Immature natural killer cell (primary cell): ENCODE measurements at regions not wholly inside any gene's neighbourhood (a gene's known extent, or its start where the extent isn't known, plus 50 kb on each side); places are given as distances from the start of the nearest gene placed in this dataset.
A peak's percentile ranks its signal among the peaks of the same experiment; 100 is the strongest.

Experiments used
- DNase-seq, 3 donors: peaks; one replicate each; pipeline ENCODE4 v3.0.0; 2022; ENCODE audit warnings: mixed read lengths in 1 of 3
- H3K27ac Mint-ChIP-seq, 6 donors: one replicate each; pipeline ENCODE4 v1.8.0; 2020; ENCODE audit warnings: mixed read lengths in 6 of 6, mild to moderate bottlenecking in 5 of 6, inconsistent platforms in 4 of 6, moderate library complexity in 3 of 6
- H3K27me3 Mint-ChIP-seq, 3 donors: one replicate each; pipeline ENCODE4 v1.8.0; 2020 to 2021; ENCODE audit warnings: low read depth in 3 of 3, mild to moderate bottlenecking in 3 of 3, mixed read lengths in 3 of 3, moderate library complexity in 3 of 3, inconsistent platforms in 1 of 3
- H3K36me3 Mint-ChIP-seq, 3 donors: one replicate each; pipeline ENCODE4 v1.8.0; 2020; ENCODE audit warnings: mixed read lengths in 3 of 3, inconsistent platforms in 2 of 3, mild to moderate bottlenecking in 2 of 3
- H3K4me1 Mint-ChIP-seq, 2 donors: one replicate each; pipeline ENCODE4 v1.8.0; 2020; ENCODE audit warnings: inconsistent platforms in 2 of 2, mild to moderate bottlenecking in 2 of 2, mixed read lengths in 2 of 2, moderate library complexity in 1 of 2
- H3K4me3 Mint-ChIP-seq, 5 donors: one replicate each; pipeline ENCODE4 v1.8.0; 2020; ENCODE audit warnings: mild to moderate bottlenecking in 5 of 5, mixed read lengths in 5 of 5, inconsistent platforms in 3 of 5, moderate library complexity in 3 of 5
- H3K9me3 Mint-ChIP-seq, 6 donors: one replicate each; pipeline ENCODE4 v1.8.0; 2020; ENCODE audit warnings: mild to moderate bottlenecking in 6 of 6, mixed read lengths in 6 of 6, inconsistent platforms in 4 of 6, moderate library complexity in 3 of 6

DNA sequence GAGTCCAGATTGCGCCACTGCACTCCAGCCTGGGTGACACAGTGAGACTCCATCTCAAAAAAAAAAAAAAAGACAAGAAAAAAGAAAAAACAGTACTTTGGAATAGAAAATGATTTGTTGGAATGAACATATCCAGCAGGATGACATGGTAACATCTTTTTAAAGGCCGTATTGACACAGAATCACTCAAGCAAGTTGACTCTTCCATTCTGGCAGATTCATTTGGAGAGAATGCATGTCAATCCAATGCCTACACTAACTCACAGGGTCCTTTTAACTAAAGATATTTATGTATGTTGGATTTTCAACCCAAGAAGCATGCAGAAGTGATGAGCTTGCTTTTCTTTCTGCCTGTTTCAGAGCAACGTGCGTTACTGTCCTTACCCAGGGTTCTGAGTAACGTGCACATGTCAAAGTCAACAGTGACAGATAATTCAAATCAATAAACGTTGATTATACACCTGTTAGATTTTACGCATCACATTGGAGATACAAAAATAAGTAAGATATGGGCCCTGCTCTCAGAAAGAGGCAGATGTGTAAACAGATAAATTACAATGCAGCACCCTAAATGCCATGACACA lies 77.1 kb upstream of the FNDC3B start:
- Mint-ChIP-seq H3K9me3 (no peaks in the 10 kb centered on the region), H3K36me3 (peaks cover 0 to 3% (median 0%) of the 10 kb centered on the region in 3 donors), H3K4me1 (peaks cover 27 to 30% of the 10 kb centered on the region in 2 donors), H3K4me3 (no peak overlapping the region), H3K27ac (no peak overlapping the region), H3K27me3 (peaks cover 0 to 3% (median 2%) of the 10 kb centered on the region in 3 donors)
- DNase-seq, result no peak

DNA sequence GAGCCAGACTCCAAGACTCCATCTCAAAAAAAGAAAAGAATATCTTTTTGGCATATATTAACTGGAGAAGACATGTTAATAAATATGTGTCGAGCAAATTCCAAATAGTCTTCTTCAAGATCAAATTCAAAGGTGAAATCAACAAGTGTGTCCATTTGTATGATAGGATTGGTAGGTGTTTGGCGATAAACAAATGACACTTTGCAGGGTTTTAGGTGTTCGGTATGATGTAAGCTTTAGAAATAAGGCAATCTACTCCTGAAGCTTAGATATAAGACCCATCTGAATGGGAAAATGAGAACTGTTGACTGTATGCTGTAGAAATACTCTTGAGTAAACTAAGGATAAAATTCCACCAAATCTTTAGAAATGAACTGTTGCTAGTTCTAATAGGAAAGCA lies 75.8 kb upstream of the FNDC3B start:
- H3K27me3 Mint-ChIP-seq, result peaks cover 0 to 3% (median 2%) of the 10 kb centered on the region in 3 donors
- peaks cover 39 to 43% of the 10 kb centered on the region in 2 donors for H3K4me1 Mint-ChIP-seq
- DNase-seq, result no peak
- H3K9me3 Mint-ChIP-seq, result no peaks in the 10 kb centered on the region
- H3K27ac Mint-ChIP-seq, result no peak overlapping the region
- no peak overlapping the region for H3K4me3 Mint-ChIP-seq
- H3K36me3 Mint-ChIP-seq, result peaks cover 0 to 3% (median 0%) of the 10 kb centered on the region in 3 donors

DNA sequence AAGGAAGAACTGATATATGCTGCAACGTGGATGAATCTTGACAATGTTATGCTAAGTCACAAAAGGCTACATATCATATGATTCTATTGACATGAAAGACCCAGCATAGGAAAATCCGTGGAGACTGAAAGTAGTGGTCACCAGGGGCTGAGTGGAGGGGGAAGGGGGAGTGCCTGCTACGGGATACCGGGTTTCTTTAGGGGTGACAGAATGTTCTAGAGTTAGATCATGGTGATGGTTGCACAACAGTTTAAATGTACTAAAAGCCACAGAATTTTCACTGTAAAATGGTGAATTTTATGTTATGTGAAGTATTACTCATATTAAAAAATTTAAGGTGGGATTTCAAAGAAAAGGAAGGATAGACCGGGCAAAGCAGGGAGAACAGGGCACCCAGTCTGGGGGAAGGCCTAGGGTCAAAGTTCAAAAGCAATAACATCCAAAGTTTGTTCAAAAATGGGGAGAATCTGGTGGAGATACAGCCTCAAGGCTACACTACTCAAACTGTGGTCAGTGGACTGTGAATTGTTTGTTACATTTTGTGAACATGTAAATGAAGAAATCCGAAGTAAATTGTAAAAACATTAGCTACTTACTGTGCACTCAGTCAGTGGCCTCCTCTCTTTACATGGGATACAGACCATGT lies 74.2 kb upstream of the FNDC3B start:
- H3K36me3 Mint-ChIP-seq, result no peaks in the 10 kb centered on the region
- peaks cover 34 to 36% of the 10 kb centered on the region in 2 donors for H3K4me1 Mint-ChIP-seq
- peaks cover 0 to 3% (median 2%) of the 10 kb centered on the region in 3 donors for H3K27me3 Mint-ChIP-seq
- no peak overlapping the region for H3K27ac Mint-ChIP-seq
- H3K9me3 Mint-ChIP-seq, result no peaks in the 10 kb centered on the region
- no peak for DNase-seq
- H3K4me3 Mint-ChIP-seq, result no peak overlapping the region

DNA sequence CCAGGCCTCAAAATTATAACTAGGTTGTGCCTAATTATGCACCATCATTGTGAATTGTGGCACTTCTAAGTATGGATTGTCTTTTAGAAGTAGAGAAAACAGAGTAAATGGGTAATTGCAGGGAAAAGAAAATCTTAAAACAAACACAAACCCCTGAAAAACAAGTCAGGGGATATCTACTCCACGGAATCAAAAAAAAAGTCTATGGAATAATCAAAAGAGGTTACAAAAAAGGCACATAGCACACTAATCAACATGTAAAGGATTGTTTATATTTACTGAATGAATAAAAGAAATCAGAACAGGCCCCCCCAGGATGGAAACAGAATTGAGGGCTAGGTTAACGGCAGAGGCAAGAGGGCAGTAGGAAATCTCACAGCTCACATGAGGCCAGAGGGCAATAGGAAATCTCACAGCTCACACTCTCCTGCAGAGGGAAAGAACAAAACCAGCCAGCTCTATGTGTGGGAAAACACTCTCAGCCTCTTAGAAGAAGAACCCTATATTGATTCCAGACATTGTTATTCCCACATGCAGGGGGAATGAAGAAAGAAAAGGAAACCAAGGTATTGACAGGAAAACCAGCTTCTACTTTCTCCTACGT lies 72.7 kb upstream of the FNDC3B start:
- Mint-ChIP-seq H3K27ac (peak overlapping the region in 3 of 6 donors; percentile 22 to 81 (median 35)), H3K9me3 (no peaks in the 10 kb centered on the region), H3K4me3 (no peak overlapping the region), H3K4me1 (peaks cover 22 to 24% of the 10 kb centered on the region in 2 donors), H3K36me3 (no peaks in the 10 kb centered on the region), H3K27me3 (peaks cover 0 to 1% (median 0%) of the 10 kb centered on the region in 3 donors)
- no peak for DNase-seq

DNA sequence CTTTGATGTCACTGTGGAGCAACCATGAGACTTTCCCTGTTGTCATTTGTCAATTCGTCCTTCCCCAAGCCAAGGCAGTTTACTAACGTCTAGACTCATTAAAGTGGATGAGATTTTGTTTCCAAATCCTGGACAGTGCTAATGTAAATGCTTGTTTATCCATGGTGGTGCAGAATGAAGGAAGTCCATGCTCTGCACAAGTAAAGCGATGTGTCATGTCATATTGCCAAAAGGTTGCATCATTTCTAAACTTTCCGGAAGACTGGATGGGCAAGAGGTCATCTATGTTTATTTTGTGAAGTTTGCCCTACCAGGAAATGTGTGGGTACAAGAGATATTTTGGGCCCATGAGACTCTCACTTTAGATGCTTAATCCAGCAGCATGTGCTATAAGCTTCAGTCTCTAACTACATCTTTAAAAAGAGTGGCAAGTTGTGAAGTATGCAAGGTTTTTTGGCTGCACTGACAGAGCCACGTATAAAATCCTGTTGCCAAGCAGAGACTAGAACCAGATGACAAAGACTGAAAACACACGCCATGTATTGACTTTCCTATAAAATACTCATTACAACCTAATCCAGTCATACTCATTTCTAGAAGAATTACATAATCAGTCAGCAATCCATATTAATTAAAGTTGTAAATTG lies 72.1 kb upstream of the FNDC3B start:
- no peaks in the 10 kb centered on the region for H3K36me3 Mint-ChIP-seq
- H3K9me3 Mint-ChIP-seq, result no peaks in the 10 kb centered on the region
- no peak overlapping the region for H3K4me3 Mint-ChIP-seq
- H3K4me1 Mint-ChIP-seq, result peaks cover 22 to 24% of the 10 kb centered on the region in 2 donors
- no peak for DNase-seq
- H3K27ac Mint-ChIP-seq, result peak overlapping the region in 2 of 6 donors; percentile 35 to 81
- H3K27me3 Mint-ChIP-seq, result peaks cover 0 to 2% (median 1%) of the 10 kb centered on the region in 3 donors

DNA sequence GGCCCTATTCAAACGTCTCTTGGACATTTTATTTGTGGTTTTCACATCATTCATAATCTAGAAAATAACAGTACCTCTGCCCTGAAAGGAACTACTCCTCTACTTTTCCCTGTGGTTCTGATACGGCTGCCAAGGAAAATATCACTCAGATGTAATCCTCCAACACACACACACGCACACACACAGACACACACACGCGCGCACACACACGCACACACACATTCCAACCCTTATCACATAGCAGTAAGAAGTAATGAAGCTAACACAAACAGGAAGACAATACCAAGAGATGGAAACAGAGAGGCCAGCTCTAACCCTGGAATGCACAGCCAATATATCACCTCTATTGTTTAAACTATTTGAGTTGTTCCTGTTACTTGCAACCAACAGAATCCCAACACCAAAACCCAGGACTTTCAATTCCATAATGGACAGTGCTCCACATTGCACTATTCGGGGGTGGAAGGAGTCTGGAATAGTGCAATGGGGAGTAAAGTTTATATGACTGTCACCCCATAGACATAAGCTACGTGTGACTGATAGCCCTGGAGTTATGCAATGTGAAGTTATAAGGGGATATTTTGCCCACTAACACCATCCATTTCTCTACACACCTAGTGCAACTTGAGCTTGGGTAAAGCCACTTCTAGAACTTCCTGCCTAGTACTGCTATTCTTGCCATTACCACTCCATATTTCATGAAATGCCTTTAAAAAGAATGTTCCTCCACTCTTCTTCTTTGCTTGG lies 71.3 kb upstream of the FNDC3B start:
- no peak for DNase-seq
- H3K36me3 Mint-ChIP-seq, result no peaks in the 10 kb centered on the region
- H3K27ac Mint-ChIP-seq, result peak overlapping the region in 1 of 6 donors; percentile 15
- peaks cover 0 to 2% (median 1%) of the 10 kb centered on the region in 3 donors for H3K27me3 Mint-ChIP-seq
- H3K4me3 Mint-ChIP-seq, result no peak overlapping the region
- H3K4me1 Mint-ChIP-seq, result peaks cover 22 to 24% of the 10 kb centered on the region in 2 donors
- no peaks in the 10 kb centered on the region for H3K9me3 Mint-ChIP-seq

DNA sequence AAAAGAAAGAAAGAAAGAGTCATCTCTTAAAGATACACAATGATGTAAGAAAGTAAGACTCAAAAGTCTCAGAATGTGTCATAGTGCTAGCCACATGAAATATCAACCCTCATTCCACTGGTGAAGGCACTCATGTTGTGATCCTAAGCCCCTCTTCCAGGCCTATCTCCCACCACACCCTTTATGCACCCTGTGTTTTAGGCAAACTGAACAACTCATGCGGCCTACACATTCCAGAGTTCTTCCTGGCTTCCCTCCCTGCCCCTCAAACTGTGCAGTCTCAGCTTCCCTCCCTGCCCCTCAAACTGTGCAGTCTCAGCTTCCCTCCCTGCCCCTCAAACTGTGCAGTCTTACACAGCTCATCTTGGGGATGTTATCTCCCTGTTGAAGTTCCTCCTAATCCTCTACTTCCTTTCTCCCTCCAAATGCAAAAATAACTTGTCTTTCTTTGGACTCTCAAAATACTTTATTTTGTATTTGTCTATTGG lies 69.0 kb upstream of the FNDC3B start:
- H3K36me3 Mint-ChIP-seq, result no peaks in the 10 kb centered on the region
- peak overlapping the region in 1 of 6 donors; percentile 82 for H3K27ac Mint-ChIP-seq
- H3K27me3 Mint-ChIP-seq, result peaks cover 0 to 2% (median 0%) of the 10 kb centered on the region in 3 donors
- no peak for DNase-seq
- no peak overlapping the region for H3K4me3 Mint-ChIP-seq
- no peaks in the 10 kb centered on the region for H3K9me3 Mint-ChIP-seq
- H3K4me1 Mint-ChIP-seq, result peaks cover 22 to 24% of the 10 kb centered on the region in 2 donors

DNA sequence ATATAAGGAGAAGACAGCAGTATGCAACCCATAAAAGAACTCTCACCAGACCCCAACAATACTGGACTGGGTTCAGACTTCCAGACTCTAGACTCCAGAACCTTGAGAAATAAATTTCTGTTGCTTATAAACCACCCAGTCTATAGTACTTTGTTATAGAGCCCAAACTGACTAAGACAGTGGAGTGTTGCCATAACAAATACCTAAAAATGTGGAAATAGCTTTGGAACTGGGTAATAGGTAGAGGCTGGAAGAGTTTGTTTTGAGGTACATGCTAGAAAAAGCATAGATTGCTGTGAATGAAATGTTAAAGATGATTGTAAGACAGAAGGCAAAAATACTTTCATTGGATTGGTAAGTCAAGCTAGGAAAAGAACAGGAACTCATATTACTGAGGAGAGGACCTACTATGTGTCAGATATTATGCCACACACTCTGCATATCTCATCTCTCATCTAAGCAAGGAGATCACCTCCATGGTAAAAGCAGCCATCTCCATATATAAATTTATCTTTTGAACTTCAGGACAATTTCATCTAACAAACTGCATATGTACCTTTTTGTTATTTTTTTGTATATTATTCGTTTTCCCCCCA lies 67.4 kb upstream of the FNDC3B start:
- Mint-ChIP-seq H3K4me1 (peaks cover 13 to 17% of the 10 kb centered on the region in 2 donors), H3K4me3 (no peak overlapping the region), H3K27me3 (peaks cover 0 to 2% (median 0%) of the 10 kb centered on the region in 3 donors), H3K9me3 (no peaks in the 10 kb centered on the region), H3K36me3 (no peaks in the 10 kb centered on the region), H3K27ac (peak overlapping the region in 1 of 6 donors; percentile 2)
- no peak for DNase-seq

DNA sequence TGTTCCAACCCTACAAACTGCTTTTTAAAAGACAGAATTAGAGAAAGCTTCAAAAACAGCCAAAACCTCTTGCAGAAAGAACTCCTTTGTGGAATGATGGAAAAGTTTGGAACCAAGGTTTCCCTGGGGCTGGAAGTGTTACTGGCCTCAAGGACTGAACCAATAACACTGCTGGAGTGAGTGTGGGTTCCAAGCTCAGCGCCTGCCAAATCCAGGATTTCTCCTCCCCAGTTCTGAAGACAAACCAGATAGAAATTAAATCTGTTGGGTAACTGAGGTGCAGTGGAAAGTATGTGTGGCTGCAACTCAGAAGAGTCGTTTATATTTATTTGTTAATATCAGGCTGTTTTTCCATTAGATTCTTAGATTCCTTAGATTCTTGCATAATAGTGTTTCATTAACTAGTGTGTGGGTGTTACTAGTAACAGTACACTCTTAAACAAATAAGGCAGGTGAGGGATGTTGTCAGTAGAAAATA lies 66.5 kb upstream of the FNDC3B start:
- no peak for DNase-seq
- H3K36me3 Mint-ChIP-seq, result no peaks in the 10 kb centered on the region
- no peaks in the 10 kb centered on the region for H3K9me3 Mint-ChIP-seq
- peaks cover 0 to 2% (median 0%) of the 10 kb centered on the region in 3 donors for H3K27me3 Mint-ChIP-seq
- no peak overlapping the region for H3K27ac Mint-ChIP-seq
- no peak overlapping the region for H3K4me3 Mint-ChIP-seq
- peaks cover 8 to 11% of the 10 kb centered on the region in 2 donors for H3K4me1 Mint-ChIP-seq

DNA sequence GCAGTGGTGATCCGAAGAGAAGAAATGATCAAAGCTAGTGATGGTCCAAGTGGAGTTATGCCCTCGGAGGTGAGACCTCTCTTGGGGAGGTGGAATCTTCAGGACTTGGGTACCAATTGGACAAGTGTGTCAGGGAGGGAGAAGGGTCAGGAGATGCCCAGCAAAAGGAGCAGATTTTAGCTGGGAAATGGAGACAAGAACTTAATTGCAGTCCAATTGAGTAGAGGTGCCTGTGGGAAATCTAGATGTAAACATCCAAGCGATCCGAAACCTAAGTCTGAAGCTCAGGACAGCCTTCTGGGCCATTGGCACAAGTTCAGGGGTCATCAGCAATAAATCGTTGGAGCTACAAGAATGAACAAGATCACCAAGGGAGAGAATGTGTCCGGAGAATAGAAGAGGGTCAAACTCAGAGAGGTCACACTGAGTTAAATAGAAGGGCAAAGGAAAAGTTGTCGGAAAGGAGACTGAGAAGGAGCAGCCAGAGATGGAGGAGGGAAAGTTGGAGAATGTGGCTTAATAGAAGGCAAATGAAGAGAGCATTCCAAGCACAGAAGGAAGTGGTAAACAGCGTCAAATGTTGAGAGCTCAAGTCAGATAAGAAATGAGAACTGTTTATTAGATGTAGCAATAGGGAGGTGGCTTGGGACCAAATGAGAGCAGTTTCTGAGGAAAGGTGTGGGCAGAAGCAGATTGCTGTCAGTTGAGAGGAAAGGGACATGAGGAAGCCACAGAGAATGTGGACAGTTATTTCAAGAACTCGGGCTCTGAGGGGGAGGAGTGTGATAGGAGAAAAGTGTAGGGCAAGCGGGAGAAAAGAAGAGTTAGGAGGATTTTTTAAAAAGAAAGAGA lies 64.2 kb upstream of the FNDC3B start:
- no peak overlapping the region for H3K27ac Mint-ChIP-seq
- H3K4me1 Mint-ChIP-seq, result peaks cover 20 to 26% of the 10 kb centered on the region in 2 donors
- DNase-seq, result no peak
- peaks cover 0 to 2% (median 0%) of the 10 kb centered on the region in 3 donors for H3K27me3 Mint-ChIP-seq
- H3K36me3 Mint-ChIP-seq, result peaks cover 0 to 3% (median 0%) of the 10 kb centered on the region in 3 donors
- H3K4me3 Mint-ChIP-seq, result no peak overlapping the region
- no peaks in the 10 kb centered on the region for H3K9me3 Mint-ChIP-seq

DNA sequence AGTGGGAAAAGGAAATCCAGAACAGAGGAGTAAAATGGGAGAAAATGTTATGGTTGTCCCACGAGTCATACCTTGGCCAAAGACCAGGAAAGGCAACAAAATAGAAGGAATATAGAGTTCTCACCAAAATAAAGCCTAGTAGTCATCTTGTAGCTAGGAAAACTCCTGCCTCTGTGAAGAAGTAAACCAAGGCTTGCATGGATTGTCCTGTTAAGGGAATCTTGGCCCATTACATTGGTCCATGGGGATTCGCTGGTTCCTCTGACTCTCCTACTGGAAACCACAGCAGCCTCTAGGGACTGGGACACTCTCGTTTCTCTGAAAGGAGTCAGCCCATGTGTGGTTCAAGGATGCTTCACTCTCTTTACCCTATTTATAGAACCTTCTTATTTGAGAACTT lies 62.9 kb upstream of the FNDC3B start:
- peaks cover 0 to 2% (median 0%) of the 10 kb centered on the region in 3 donors for H3K27me3 Mint-ChIP-seq
- peaks cover 0 to 3% (median 0%) of the 10 kb centered on the region in 3 donors for H3K36me3 Mint-ChIP-seq
- H3K27ac Mint-ChIP-seq, result no peak overlapping the region
- no peaks in the 10 kb centered on the region for H3K9me3 Mint-ChIP-seq
- no peak overlapping the region for H3K4me3 Mint-ChIP-seq
- no peak for DNase-seq
- peaks cover 33 to 40% of the 10 kb centered on the region in 2 donors for H3K4me1 Mint-ChIP-seq

DNA sequence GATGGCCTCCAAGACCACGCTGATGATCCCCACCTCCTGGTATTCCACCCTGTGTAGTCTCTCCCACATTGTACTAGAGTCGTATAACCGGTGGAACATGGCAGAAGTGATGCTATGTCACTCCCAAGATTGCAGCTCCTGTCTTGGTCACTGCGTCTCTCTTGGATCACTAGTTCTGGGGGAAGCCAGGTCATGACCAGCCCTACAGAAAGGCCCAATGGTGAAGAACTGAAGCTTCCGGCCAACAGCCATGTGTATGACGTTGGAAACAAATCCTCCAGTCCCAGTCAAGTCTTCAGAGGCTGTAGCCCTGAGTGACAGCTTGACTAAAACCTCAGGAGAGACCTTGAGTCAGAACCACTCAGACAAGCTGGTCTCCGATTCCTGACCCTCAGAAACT lies 61.9 kb upstream of the FNDC3B start:
- no peaks in the 10 kb centered on the region for H3K9me3 Mint-ChIP-seq
- peak overlapping the region in 1 of 6 donors; percentile 43 for H3K27ac Mint-ChIP-seq
- no peak for DNase-seq
- peaks cover 0 to 3% (median 0%) of the 10 kb centered on the region in 3 donors for H3K36me3 Mint-ChIP-seq
- H3K4me3 Mint-ChIP-seq, result no peak overlapping the region
- no peaks in the 10 kb centered on the region for H3K27me3 Mint-ChIP-seq
- peaks cover 43 to 48% of the 10 kb centered on the region in 2 donors for H3K4me1 Mint-ChIP-seq
